DOHH2 (cell line): ENCODE measurements at regions not wholly inside any gene's neighbourhood (a gene's known extent, or its start where the extent isn't known, plus 50 kb on each side); places are given as distances from the start of the nearest gene placed in this dataset.

Experiments
- EZH2phosphoT487 ChIP-seq: fragments of 200-600 bp; sonication (generic); IDR thresholded peaks from 2 replicates; pipeline ENCODE4 v1.6.1; 2017; ENCODE audit warnings: borderline replicate concordance, mild to moderate bottlenecking, antibody characterized with exemption, low read length, moderate library complexity, mixed read lengths
- TF ChIP-seq, protein P1 (sequence below): fragments of 200-600 bp; sonication (generic); IDR thresholded peaks from one replicate; pipeline ENCODE4 v1.5.1; 2014; ENCODE audit warnings: antibody characterized with exemption, mild to moderate bottlenecking, low read depth, low read length; ENCODE audit not compliant: poor library complexity, severe bottlenecking

DNA sequence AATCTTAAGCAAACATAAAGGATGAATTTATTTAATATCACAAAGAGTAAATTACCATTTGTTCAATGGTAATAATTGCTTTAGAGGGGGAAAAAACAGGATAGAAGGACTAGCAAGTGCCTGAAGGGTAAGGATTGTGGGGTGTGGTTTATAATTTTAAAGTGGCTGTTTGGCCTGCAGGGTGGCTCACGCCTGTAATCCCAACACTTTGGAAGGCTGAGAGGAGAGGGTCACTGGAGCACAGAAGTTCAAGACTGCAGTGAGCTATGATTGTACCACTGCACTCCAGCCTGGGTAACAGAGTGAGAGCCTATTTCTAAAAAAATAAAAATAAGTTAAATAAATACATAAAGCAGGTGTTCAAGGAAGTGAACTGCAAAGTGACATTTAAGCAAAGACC, 199.9 kb upstream of the AHR start:
- TF ChIP-seq, protein P1, sequence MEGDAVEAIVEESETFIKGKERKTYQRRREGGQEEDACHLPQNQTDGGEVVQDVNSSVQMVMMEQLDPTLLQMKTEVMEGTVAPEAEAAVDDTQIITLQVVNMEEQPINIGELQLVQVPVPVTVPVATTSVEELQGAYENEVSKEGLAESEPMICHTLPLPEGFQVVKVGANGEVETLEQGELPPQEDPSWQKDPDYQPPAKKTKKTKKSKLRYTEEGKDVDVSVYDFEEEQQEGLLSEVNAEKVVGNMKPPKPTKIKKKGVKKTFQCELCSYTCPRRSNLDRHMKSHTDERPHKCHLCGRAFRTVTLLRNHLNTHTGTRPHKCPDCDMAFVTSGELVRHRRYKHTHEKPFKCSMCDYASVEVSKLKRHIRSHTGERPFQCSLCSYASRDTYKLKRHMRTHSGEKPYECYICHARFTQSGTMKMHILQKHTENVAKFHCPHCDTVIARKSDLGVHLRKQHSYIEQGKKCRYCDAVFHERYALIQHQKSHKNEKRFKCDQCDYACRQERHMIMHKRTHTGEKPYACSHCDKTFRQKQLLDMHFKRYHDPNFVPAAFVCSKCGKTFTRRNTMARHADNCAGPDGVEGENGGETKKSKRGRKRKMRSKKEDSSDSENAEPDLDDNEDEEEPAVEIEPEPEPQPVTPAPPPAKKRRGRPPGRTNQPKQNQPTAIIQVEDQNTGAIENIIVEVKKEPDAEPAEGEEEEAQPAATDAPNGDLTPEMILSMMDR = no peak
- TF ChIP-seq EZH2phosphoT487 = no peak
